Superior temporal gyrus (tissue), 1 donor: ENCODE measurements at regions not wholly inside any gene's neighbourhood (a gene's known extent, or its start where the extent isn't known, plus 50 kb on each side); places are given as distances from the start of the nearest gene placed in this dataset.
A peak's percentile ranks its signal among the peaks of the same experiment; 100 is the strongest.

ENCODE experiments used
- DNase-seq: peaks from one replicate; pipeline ENCODE4 v3.0.0-alpha.2; 2016; ENCODE audit errors: extremely low spot score

DNA sequence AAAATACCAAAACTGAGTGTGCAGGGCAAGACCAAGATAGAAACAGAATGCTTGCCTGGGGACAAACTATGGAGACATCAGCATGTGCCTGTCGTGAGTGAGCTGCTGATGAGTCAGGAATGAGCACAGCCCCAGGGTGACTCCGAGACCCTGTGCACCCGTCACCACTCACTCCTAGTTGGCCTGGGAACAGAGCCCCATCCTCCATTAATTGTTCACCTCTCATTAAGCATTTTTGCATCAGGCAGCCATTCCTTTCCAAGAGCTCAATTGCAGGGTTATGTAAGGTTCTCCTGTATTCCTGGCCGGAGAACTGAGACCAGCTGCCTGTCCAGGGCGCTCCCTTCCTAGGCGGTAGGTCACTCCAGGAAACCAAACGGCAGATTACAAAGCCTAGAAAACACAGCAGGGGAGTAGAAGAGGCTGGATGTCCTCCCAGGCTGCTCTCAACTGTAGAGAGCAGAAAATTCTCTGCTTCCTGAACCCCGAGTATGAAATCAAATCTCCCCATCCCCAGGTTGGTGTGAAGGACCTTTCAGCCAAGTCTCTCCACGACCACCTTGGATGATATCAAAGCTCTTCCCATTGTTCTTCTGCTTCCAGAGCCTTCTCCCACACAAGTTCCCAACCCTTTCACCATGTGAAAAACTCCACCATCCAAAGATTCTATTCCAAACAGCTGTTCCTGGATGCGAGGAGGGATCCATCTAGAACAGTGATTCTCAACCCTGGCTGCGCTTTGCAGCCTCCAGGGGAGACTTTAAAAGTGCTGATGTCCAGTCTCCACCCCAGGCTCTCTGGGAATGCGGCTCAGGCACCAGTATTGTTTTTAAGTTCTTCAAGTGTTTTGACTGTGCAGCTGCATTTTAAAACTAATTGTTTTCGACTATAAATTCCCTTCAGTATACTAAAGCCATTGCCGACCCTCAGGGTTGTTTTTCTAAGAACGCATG is 532.6 kb upstream of the JARID2 start:
- no peak for DNase-seq

DNA sequence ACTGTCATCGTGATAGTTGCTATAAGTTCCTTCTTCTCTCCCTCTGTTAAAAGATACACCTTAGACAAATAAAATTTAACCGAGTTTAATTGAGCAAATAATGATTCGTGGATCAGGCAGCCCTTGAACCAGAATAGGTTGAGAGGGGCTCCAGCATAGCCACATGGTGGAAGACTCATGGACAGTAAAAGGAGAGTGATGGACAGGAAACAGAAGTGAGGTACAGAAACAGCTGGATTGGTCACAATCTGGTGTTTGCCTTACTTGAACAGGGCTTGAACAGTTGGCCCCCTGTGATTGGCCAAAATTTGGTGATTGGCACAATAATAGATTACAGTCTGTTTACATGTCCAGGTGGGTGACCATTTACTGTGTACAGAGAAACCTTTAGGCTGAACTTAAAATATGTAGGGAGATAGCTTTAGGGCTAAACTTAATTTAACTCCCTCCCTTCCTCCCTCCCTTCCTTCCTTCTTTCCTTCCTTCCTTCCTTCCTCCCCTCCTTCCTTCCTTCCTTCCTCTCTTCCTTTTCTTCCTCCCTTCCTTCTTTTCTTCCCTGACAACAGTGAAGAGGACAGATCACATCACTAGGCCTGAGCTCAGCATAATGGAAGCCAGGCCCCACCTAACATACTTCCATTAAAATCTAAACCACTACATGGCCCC is 531.8 kb upstream of the JARID2 start:
- DNase-seq: no peak

DNA sequence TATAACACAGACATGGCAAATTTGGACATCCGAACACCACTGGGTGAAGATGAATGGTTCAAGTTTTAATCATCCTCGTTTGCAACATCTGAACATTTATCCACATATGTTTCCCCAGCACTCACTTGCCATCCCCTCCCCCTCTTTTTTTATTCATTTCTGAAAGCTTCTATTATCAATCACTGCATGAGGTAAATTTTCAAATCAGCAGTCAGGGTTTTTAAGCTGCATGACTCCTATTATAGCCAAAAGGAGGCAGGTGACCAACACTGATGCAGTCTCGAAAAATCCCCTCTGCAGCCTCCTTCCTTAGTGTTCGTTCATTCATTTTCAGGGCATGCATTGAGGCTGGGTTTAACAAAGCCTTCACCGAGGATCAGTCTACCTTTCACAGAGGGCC is 530.8 kb upstream of the JARID2 start:
- DNase-seq: no peak

DNA sequence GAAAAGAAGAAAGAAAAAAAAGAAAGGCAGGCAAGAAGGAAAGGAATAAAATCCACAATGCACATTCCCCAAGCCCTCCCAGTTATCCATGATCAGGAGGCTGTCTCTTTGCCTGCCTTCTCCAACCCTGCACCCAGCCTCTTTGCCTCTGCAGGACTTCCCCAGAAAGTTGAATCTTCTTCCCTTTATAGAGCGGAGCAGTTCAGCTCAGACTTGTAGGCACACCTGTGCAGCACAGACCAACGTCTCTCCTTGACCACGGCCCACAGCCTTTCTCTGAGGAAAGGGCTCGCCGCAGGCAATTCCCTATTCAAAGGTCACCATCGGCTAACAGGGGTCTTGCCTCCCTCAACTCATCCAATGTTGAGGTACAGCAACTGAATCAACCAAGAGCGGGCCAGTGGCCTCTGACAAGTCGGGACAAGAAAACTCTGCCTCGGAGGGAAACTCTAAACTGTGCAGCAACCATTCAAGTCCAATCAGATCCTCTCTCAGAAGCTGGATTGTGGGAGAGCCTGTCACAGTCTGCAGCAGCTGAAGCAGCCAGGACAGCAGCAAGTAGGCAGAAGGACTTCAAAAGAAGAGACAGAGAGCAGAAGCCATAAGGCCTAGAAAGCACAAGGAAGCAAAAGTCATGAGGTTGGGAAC is 529.2 kb upstream of the JARID2 start:
- DNase-seq: no peak

DNA sequence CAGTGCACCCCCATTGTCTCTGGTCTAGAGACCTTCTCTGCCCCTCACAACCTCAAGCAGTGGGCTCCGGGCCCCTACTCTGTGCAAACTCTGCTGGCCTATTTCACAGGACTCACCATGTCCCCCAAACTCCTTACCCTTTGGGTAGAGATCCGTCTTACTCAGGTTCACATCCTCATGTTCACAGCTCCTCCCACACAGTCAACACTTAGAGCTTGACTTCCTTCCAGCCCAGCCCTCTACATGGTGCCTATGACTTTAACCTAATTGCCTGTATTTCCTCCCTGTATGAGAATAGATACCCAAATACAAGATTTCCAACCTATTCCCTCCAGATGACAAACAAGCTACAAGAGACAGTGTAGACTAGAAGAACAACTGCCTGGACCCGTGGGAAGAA is 528.6 kb upstream of the JARID2 start:
- DNase-seq: no peak

DNA sequence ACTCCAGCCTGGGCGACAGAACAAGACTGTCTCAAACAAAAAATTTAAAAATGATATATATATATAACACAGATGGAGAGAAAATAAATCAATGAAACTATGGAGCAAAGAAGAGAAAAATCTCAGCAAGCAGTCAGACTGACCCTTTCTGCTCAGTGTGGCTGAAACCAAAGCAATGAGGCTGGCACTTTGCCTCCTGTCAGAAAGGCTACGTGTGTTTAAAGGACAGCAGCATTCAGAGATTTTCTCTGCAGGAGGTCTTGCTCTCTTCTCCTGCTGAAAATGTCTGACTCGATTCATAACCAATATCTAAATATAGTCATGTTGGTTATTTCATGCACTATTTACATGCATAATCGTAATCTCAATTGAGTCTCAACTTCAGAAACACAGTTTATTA is 527.0 kb upstream of the JARID2 start:
- no peak for DNase-seq

DNA sequence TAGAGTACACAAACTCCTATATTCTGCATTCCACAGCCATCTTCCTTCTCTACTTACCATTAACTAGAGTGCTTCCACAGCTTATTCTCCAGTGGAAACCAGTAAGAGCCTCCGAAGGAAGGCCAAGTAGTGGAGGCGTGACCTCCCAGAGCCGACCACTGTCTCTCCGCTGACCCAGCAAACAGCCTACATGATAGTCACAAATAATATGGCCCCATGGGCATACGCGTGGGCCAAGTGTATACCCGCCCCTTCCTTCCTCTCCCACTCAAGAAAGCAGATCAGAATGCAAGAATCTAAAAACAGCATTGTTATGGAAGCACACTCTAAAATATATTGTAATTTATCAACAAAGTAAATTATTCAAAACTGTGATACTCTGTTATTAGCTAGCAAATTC is 526.6 kb upstream of the JARID2 start:
- no peak for DNase-seq

DNA sequence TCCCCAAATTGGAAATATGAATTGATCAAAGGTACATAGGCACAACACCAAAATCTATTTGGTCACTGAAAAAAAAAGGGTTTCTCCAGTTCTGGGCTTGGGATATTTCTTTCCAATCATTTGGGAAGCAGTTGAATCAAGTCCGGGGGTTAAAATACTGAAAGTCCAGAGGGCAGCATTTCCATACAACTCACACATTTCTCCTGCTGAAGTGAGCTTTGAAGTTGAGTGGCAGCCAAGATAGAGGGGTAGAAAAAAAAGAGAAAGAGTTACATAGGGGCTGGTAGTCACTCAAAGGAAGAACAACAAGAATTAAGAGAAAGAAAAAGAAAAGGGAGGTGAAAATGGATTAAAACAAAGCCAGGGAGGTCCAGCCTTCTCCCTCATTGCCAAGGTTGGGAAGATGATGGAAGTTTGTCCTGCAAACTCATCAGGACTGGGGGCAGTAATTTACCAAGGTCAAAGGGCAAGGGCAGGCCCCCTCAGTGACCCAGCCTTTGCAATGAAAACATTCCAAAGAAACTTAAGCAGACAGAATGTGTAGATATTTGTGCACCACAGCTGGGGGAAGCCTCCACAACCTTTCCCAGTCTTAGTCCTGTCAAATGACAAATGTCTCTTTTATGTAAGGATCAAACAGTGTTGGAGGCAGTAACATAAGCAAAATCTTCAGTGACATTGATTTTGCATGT is 525.3 kb upstream of the JARID2 start:
- DNase-seq: no peak

DNA sequence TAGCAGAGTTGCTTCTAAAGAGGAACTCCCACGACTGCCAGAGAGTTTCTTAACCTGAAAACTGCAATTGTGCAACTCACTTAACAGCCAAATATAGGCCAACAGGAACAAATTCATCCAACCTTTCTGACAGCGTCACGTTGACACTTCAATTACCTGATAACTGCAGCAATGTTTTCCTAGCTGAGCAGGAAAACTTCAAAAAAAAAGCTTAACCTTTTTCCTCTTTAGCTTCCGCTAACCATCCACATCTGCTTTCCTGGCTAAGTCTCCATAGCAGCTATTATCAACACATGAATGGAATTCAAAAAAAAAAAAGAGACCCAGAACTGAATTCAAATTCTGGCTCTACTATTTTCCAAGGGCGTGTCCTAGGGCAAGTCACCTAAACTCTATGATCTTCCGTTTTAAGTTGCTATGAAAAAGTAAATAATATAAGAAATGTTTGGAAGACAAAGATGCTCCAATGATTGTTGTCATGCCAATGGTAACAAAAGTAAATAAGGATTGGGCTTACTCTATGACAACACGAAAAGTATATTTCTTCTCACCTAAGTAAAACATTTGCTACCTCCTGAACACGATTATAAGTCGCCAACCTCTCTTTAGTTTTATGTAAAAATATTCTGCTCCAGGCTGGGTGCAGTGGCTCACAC is 524.6 kb upstream of the JARID2 start:
- DNase-seq: no peak

DNA sequence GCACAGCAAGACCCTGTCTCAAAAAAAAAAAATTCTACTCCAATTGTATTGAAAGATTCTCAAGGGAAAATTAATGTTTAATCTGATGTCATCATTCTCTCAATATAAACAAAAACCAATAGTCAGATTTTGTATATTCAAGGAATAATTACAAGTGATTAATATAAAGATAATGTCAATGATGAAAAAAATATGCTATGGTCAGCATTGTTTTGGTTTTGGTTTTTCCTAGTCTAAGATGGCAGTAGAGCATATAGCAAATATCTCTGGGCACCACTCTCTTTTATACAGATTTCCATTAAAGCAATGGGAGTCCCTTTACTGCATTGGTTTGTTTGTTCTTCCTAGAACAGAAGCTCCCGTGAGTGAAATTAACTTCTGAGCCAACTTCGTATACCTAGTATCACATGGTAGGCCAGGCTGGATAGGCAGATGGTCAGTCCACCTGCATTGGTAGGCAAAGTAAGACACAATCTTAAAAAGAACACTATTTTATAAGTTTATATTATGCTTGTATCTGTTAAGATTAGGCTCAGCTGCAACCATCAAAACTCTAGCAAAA is 523.8 kb upstream of the JARID2 start:
- DNase-seq: no peak

DNA sequence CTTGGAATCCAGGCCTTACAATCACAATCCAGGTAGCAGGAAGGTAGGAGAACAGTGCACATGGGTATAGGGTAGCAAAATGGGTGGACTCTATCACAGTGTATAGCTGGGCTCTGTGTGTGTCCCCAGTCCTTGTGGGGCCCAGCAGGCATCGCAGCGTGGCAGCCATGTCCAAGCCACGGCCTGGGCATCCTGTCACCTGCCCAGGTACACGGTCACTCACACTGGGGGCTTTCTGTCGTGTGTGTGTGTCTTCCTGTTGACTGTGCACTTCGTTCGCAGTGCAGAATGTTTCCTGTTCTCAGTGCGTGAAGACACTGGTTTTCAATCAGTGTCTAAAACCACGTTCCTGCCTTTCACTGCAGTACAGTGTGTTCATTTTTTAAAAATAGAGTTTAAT is 523.2 kb upstream of the JARID2 start:
- DNase-seq: no peak

DNA sequence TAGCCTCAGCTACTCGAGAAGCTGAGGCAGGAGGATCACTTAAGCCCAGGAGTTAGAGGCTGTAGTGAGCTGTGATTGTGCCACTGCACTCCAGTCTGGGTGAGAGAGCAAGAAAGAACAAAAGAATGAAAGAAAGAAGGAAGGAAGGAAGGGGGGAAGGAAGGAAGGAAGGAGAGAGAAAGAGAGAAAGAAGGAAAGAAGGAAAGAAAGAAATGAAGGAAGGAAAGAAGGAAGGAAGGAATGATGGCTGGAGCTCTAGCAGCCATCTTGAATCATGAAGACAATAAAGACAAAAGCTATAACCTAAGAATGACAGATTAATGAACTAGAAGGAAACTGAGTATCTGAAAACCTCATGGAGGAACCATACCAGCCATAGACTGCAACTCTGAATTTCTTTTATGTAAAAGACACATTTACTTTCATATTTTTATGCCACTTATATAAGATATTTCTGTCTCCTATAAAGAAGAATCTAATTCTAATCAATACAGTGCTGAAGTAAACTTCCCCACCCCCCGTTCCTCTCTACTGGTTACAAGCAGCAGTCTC is 522.3 kb upstream of the JARID2 start:
- DNase-seq: no peak

DNA sequence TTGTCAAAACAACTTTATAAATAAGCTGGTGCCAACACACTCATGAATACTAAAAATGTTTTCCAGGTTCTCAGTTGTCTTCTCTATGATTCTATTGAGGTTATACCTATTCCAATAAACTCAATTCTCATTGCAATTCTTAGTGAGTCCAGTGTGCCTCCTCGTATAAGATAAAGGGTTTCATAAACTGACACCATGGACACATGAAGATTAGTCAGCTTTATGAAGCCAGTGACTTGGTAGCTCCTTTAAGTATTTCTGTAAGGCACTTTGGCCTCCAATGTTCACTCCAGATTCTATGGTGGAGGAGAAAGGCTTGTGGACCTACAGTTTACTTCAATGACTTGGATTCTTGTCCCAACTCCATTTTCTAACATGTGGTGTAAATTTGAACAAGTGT is 521.3 kb upstream of the JARID2 start:
- DNase-seq: no peak

DNA sequence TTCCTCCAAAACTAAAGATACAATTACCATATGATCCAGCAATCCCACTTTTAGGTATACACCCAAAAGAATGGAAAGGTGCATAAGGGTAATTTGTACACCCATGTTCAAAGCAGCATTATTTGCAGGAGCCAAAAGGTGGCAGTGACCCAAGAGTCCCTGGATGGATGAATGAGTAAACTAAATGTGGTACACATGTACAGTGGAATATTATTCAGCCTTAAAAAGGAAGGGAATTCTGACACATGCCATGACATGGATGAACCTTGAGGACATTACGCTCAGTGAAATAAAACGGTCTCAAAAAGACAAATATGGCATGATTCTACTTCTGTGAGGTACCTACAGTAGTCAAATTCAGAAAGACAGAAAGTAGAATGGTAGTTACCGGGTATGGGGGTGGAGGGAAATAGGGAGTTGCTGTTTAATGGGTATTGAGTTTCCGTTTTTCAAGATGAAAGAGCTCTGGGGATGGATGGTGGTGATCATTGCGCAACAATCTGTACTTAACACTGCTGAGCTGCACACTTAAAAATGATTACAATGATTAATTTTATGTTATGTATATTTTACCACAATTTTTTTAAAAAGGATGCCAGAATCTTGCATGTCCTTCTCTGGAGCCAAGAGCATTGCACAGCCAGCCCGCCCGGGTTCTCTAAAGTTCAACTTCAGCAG is 518.9 kb upstream of the JARID2 start:
- DNase-seq: no peak

DNA sequence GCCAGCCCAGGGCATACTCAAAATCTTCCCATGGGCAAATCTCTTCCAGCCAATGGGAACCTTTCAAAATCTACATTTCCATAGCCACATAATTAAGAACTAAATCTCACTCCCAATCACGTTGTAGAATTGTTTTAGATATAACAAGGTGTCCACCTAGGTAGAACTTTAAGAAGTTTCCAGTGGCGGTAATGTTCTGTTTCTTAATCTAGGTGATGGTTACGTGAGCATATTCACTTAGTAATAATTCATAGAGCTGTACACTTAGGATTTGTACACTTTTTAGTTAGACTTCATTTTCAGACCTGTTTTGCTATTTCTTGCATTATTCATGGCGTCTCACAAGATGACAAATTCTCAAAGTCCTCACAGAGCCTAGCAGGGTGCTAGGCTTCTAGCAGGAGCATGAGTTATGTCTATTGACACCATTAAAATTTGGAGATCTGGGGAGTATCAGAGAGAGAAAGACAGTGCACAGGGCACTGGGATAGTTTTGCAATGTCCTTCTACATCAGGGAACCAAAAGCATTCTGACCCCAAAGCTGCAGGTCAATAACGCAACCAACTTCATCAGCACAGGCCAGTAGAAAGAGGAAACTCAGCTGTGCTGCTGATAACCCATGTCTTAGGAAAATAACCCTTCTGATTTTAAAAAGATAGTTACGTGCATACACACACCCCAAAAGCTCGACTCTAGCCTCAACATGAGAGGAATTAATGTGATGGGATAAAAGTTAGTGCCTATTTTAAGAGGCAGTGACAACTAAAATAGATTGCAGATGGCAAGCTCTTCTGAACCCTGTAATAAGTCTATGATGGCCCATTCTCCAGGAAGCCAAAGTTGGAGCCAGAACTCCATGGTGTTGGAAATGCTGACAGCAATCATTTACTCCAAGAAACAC is 518.1 kb upstream of the JARID2 start:
- no peak for DNase-seq

DNA sequence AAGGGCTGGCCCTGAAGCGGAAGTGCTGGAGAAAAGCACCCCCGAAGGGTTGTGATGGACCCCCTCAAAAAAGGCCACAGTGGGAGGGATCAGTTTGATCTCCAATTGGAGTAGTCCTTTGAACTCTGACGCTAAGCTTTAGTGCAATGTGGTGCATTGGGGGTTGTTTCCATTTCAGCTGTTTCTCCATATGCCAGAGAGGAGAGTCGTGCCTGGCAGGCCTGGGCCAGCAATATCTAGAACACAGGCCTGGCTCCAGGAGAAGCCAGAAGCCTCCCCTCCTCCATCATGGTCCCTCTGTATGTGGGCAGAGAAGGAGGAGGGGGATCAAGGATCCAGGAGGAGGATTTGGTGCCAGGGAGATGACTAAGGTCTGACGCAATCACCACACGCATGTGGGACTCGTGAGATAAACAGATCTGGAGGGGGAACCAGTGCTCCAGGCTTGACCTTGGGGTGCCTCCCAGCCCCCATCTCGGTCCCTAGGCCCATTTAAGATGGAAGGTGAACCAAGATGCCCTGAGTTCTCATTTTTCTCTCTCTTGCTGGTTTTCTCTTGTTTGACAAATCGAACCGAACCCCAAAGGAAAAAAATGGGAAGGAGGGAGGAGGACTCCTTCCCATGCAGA is 517.4 kb upstream of the JARID2 start:
- DNase-seq: no peak

DNA sequence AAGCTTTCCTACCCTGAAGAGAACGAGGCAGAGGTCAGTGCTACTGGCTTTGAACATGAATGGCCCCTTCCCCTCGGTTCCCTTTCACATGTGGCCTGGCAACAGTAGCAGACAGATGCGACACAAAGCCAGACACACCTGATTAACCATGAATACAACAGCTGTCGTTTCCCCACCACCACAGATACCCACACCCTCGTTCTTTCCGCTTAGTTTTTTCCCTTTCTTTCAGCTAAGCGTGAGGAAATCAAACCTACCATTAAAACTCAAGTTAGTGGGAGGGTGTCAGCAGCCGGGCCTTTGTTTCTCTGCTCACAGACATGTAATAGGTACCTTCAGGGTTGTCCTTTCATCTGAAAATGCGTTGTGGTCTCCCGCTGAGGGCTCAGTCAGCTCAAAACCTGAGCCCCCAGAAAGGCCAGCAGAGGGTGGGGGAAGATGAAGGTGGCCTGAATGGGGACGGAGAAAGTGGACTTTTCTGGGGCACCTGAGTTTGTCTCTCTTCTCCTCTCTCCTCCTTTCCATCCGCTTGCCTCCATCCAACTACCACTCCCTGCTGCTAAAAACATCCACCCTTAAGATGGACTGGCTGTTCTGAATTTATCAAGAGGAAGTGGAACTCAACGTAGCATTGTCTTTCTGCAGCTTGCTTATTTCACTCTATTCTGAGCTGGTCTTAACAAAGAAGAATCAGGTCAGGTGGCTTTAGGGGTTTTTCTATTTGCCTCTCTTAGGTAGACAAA is 516.6 kb upstream of the JARID2 start:
- DNase-seq: no peak

DNA sequence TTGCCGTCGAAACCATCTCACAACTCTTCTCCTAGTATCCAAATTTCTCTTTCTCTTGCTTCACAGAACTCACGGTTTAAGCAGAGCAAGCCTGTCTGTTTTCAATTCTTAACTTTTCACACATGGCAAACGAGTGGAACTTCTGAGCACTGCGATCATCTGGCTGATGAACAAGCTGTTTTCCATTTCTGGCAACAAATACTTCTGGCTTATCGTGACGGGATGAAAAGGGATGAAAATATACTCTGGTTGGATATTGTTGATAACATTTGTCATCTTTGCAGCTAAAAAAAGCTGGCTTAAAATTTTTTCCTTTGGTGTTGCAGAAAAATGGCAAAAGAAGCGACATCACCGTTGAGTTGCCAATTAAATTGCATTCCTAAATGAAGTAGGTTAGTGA is 515.2 kb upstream of the JARID2 start:
- peak; percentile 63 for DNase-seq
